Panc1 (cell line): ENCODE measurements at regions not wholly inside any gene's neighbourhood (a gene's known extent, or its start where the extent isn't known, plus 50 kb on each side); places are given as distances from the start of the nearest gene placed in this dataset.

Source experiments
- ATAC-seq: fragments of 200-7000 bp; cut with Tn5 transposase; 2 replicates; pipeline ENCODE4 v1.9.1; 2020; ENCODE audit warnings: mild to moderate bottlenecking, moderate library complexity
- BruUV-seq: library from RNA; stranded (reverse); fragments of 400-500 nt; replicated peaks from 2 replicates; lab custom pipeline; 2021; lab: Mats Ljungman, UMichigan
- CTCF ChIA-PET: fragments of 300-600 bp; sonication (Branson Sonifier 250); formaldehyde crosslinking; loops from one replicate; lab custom pipeline; 2022; ENCODE audit warnings: antibody characterized with exemption; lab: Charles Lee
- POLR2A ChIA-PET: fragments of 300-600 bp; sonication (Branson Sonifier 250); formaldehyde crosslinking; loops from one replicate; lab custom pipeline; 2022; ENCODE audit warnings: antibody characterized with exemption; lab: Charles Lee
- DNase-seq: peaks from one replicate; pipeline ENCODE4 v3.0.0-alpha.2; 2010; ENCODE audit warnings: low read depth, low spot score
- H3K27ac ChIP-seq: 2 replicates; pipeline ENCODE4 v1.5.1; 2011; ENCODE audit warnings: mild to moderate bottlenecking, low read length, inconsistent platforms
- H3K27me3 ChIP-seq: fragments of 200-500 bp; sonication (Bioruptor generic); 2 replicates; pipeline ENCODE4 v1.6.0; 2014; ENCODE audit warnings: low read length, inconsistent platforms; ENCODE audit not compliant: control insufficient read depth, insufficient read depth
- H3K36me3 ChIP-seq: fragments of 200-500 bp; sonication (Bioruptor generic); 2 replicates; pipeline ENCODE4 v1.5.1; 2014; ENCODE audit warnings: inconsistent platforms, mild to moderate bottlenecking, low read length, moderate library complexity; ENCODE audit not compliant: control insufficient read depth, insufficient read depth
- H3K4me1 ChIP-seq: 2 replicates; pipeline ENCODE4 v1.5.1; 2011; ENCODE audit warnings: inconsistent platforms, mild to moderate bottlenecking, low read length, moderate library complexity; ENCODE audit not compliant: control insufficient read depth, insufficient read depth
- H3K4me3 ChIP-seq, 2 experiments: 2 replicates each; pipeline ENCODE4 v1.5.1; 2011 to 2012; ENCODE audit warnings: low read depth in 2 of 2, low read length in 2 of 2, mild to moderate bottlenecking in 2 of 2, inconsistent platforms in 1 of 2, moderate library complexity in 1 of 2
- H3K9me3 ChIP-seq: fragments of 200-500 bp; sonication (Bioruptor generic); 2 replicates; pipeline ENCODE4 v1.5.1; 2014; ENCODE audit warnings: low read depth, mild to moderate bottlenecking, inconsistent platforms, low read length, moderate library complexity; ENCODE audit not compliant: control insufficient read depth, insufficient read depth
- POLR2AphosphoS5 ChIP-seq: IDR thresholded peaks from 2 replicates; pipeline ENCODE4 v1.6.1; 2012; ENCODE audit warnings: mild to moderate bottlenecking, low read depth, low read length, moderate library complexity
- SIN3A ChIP-seq: IDR thresholded peaks from 2 replicates; pipeline ENCODE4 v1.6.1; 2012; ENCODE audit warnings: low read depth, mild to moderate bottlenecking, low read length, moderate library complexity, borderline replicate concordance; ENCODE audit not compliant: insufficient read depth
- TCF7L2 ChIP-seq: IDR thresholded peaks from 2 replicates; pipeline ENCODE4 v1.6.1; 2011; ENCODE audit warnings: mild to moderate bottlenecking, low read depth, low read length, inconsistent platforms
- in situ Hi-C: cut with HindIII; loops from 2 replicates; pipeline ENCODE4 v1.10.0; 2016; ENCODE audit warnings: low sequenced_read_pairs, low pct_unique_long_range_greater_than_20kb
- intact Hi-C: fragments of 100-400 bp; cut with micrococcal nuclease; formaldehyde crosslinking; loops from one replicate; pipeline ENCODE4 v1.10.0; 2022; ENCODE audit not compliant: unreplicated experiment
- TF ChIP-seq, protein P1 (sequence below): fragments of 450-650 bp; IDR thresholded peaks from 2 replicates; pipeline ENCODE4 v1.5.1; 2017; ENCODE audit warnings: mild to moderate bottlenecking
- TF ChIP-seq, protein P2 (sequence below), 2 experiments: IDR thresholded peaks; 2 replicates each; pipeline ENCODE4 v1.6.1; 2011 to 2012; ENCODE audit warnings: low read depth in 2 of 2, control low read depth in 1 of 2, low read length in 1 of 2, mild to moderate bottlenecking in 1 of 2, moderate library complexity in 1 of 2; ENCODE audit not compliant: insufficient read depth in 1 of 2

DNA sequence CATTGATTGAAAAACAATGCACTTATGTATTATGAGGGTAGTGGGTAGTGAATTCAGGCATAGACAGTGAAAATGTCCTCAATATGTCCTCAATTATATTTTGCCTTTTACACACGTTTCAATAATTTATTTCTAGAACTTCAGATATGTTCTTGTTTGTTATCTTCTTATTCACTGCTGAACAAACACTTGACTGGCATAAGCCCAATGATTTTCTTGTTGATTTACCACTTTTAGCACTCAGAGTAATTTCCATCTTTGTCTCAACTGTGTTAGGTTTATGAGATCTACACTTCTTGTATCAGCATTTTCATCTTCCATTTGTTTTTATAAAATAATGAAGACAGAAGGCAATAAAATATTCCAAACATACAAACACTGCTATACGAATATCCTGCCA is 61.8 kb upstream of the DCC start:
- no peaks in the 10 kb centered on the region for H3K9me3 ChIP-seq
- no peak for DNase-seq
- ChIA-PET POLR2A (no interaction called here), CTCF (no interaction called here)
- ATAC-seq, result no peak
- no peaks in the 10 kb centered on the region for H3K27me3 ChIP-seq
- no TSS peak for BruUV-seq
- TF ChIP-seq, protein P1, sequence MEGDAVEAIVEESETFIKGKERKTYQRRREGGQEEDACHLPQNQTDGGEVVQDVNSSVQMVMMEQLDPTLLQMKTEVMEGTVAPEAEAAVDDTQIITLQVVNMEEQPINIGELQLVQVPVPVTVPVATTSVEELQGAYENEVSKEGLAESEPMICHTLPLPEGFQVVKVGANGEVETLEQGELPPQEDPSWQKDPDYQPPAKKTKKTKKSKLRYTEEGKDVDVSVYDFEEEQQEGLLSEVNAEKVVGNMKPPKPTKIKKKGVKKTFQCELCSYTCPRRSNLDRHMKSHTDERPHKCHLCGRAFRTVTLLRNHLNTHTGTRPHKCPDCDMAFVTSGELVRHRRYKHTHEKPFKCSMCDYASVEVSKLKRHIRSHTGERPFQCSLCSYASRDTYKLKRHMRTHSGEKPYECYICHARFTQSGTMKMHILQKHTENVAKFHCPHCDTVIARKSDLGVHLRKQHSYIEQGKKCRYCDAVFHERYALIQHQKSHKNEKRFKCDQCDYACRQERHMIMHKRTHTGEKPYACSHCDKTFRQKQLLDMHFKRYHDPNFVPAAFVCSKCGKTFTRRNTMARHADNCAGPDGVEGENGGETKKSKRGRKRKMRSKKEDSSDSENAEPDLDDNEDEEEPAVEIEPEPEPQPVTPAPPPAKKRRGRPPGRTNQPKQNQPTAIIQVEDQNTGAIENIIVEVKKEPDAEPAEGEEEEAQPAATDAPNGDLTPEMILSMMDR, result no peak
- H3K36me3 ChIP-seq, result no peaks in the 10 kb centered on the region
- no peak overlapping the region for H3K27ac ChIP-seq
- intact Hi-C loops, result no loop called here
- H3K4me1 ChIP-seq, result no peaks in the 10 kb centered on the region
- in situ Hi-C loops, result no loop called here
- no peak overlapping the region for H3K4me3 ChIP-seq

DNA sequence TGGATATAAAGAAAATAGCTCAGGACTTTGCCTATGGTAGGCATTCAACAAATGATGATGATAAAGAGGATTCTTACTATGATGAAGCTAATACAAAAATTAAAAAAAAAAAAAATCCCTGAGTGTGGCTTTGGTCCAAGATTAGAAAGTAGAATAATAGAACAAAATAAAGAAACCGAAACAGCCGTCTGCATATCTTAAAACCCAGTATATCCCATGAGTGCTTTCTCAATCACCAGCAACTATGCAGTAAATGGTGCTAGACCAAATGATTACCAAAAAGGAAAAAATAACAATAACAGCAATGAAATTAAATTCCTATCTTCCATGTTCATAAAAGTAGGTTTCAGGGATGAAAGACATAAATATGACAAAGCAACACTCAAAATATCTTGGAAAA is 59.3 kb upstream of the DCC start:
- H3K27me3 ChIP-seq, result no peaks in the 10 kb centered on the region
- no peak overlapping the region for H3K4me3 ChIP-seq
- H3K36me3 ChIP-seq, result no peaks in the 10 kb centered on the region
- no peak overlapping the region for H3K27ac ChIP-seq
- no peaks in the 10 kb centered on the region for H3K4me1 ChIP-seq
- DNase-seq, result no peak
- TF ChIP-seq, protein P2, sequence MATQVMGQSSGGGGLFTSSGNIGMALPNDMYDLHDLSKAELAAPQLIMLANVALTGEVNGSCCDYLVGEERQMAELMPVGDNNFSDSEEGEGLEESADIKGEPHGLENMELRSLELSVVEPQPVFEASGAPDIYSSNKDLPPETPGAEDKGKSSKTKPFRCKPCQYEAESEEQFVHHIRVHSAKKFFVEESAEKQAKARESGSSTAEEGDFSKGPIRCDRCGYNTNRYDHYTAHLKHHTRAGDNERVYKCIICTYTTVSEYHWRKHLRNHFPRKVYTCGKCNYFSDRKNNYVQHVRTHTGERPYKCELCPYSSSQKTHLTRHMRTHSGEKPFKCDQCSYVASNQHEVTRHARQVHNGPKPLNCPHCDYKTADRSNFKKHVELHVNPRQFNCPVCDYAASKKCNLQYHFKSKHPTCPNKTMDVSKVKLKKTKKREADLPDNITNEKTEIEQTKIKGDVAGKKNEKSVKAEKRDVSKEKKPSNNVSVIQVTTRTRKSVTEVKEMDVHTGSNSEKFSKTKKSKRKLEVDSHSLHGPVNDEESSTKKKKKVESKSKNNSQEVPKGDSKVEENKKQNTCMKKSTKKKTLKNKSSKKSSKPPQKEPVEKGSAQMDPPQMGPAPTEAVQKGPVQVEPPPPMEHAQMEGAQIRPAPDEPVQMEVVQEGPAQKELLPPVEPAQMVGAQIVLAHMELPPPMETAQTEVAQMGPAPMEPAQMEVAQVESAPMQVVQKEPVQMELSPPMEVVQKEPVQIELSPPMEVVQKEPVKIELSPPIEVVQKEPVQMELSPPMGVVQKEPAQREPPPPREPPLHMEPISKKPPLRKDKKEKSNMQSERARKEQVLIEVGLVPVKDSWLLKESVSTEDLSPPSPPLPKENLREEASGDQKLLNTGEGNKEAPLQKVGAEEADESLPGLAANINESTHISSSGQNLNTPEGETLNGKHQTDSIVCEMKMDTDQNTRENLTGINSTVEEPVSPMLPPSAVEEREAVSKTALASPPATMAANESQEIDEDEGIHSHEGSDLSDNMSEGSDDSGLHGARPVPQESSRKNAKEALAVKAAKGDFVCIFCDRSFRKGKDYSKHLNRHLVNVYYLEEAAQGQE (IDR thresholded peaks at IDR 0.05; ENCODE audit: insufficient read depth in 1 of 2, low read depth in 2 of 2, low read length in 1 of 2), result no peak
- no peak for TF ChIP-seq TCF7L2
- TF ChIP-seq, protein P1, result no peak
- no peak for TF ChIP-seq POLR2AphosphoS5
- TF ChIP-seq SIN3A, result no peak
- in situ Hi-C loops, result no loop called here
- ChIA-PET POLR2A (no interaction called here), CTCF (no interaction called here)
- no peak for ATAC-seq
- intact Hi-C loops, result no loop called here
- no TSS peak for BruUV-seq
- H3K9me3 ChIP-seq, result no peaks in the 10 kb centered on the region

DNA sequence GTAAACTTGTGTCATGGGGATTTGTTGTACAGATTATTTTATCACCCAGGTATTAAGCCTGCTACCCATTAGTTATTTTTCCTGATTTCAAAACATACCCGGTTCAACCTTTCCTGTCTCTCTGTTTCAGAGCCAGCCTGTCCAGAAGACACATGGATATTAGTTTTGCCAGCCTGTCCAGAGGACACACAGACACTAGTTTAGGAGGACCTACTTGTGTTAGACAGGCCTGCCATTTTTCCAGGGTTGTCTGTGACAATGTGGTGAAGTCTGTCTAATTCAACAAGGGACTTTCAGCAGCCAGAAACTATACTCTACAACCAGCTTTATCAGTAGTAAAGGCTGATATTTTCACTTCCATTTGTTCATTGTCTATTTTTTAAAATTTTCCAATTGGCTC is 56.1 kb upstream of the DCC start:
- DNase-seq (no peak), ATAC-seq (no peak)
- in situ Hi-C loops, result no loop called here
- POLR2A ChIA-PET, result no interaction called here
- CTCF ChIA-PET, result no interaction called here
- no peaks in the 10 kb centered on the region for H3K4me1 ChIP-seq
- H3K27ac ChIP-seq, result no peak overlapping the region
- no peaks in the 10 kb centered on the region for H3K36me3 ChIP-seq
- no peaks in the 10 kb centered on the region for H3K27me3 ChIP-seq
- no peaks in the 10 kb centered on the region for H3K9me3 ChIP-seq
- TF ChIP-seq, protein P1, result no peak
- TF ChIP-seq, protein P2 (IDR thresholded peaks at IDR 0.05; ENCODE audit: insufficient read depth in 1 of 2, low read depth in 2 of 2, low read length in 1 of 2), result no peak
- TF ChIP-seq TCF7L2 (no peak), SIN3A (no peak), POLR2AphosphoS5 (no peak)
- BruUV-seq, result no TSS peak
- H3K4me3 ChIP-seq, result no peak overlapping the region
- intact Hi-C loops, result no loop called here
